GM19372 (cell line): ENCODE measurements at regions not wholly inside any gene's neighbourhood (a gene's known extent, or its start where the extent isn't known, plus 50 kb on each side); places are given as distances from the start of the nearest gene placed in this dataset.
A peak's percentile ranks its signal among the peaks of the same experiment; 100 is the strongest.

ENCODE experiments used
- ATAC-seq: cut with Tn5 transposase; IDR thresholded peaks from one replicate; pipeline ENCODE4 v1.9.1; 2021; ENCODE audit warnings: mild to moderate bottlenecking, low read depth, moderate library complexity; ENCODE audit not compliant: unreplicated experiment

DNA sequence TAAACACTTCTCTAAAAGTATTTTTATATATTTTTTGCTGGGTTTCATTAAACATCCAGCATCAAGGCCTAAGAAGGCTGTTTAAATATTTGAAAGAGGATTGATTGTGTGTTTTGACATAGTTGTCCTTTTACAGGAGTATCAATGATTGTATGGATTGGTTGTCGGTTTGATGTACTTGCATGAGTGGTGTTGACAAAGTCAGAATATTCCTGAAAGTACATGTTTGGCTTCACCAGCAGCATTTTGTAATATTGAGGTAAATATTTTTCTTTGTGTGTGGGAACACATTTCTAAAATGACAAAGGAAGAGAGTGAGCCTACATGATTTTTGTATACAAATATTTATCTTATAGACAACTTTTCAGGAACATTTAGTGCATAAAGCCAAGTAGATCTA lies 269.7 kb downstream of the PTBP2 start:
- ATAC-seq, result no peak

DNA sequence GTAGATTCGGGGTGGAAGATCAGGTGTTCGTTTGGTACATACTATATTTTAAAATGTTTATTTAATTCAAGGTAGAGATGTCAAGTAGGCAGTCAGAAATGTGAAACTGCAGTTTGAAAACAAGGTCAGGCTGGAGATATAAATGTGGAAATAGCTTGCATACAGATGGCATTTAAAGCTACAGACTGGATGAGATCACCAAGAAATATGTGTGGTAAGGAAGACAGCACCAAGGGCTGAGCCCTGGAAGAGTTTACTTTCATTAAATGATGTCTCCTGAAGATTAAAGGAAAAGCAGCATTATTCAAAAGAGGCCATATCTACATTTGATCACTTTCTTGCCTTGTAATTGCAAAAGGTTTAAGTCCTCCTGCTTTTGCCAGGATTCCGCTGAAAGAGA lies 271.3 kb downstream of the PTBP2 start:
- ATAC-seq, result no peak

DNA sequence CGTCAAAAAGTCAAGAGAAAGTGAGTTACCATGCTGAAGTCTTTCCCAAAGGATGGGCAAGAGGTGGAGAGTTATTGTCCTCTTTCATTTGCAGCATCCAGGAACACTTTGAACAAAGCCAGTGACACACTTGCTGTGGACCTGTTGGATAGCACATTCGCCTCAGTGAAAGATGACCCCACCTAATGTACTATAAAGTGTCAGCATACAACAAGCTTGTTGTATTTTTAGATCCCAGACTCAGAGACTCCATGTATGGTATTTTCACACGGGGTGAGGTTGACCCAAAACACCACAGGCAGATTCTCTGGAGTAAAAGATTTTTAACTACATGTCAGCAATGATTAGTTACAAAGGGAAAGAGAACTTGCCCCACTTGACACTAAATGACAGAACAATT lies 273.8 kb downstream of the PTBP2 start:
- no peak for ATAC-seq

DNA sequence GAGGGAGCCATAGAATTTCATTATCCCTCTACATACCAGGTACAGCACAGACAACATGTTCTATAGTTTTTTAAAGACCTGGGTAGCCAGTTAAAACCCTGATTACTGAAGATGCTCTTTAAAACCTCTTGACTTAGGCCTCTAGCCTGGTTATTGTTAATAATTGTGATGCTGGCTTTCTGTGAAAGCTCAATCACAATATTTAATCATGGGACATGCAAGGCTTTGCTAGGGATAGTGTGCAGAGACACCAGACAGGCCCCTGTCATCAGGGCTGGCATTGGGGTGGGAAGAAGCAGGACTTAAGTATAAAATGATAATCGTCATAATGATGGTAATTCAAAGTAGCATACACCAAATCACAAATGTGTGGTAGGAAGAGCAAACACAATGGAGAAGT lies 274.4 kb downstream of the PTBP2 start:
- ATAC-seq, result no peak

DNA sequence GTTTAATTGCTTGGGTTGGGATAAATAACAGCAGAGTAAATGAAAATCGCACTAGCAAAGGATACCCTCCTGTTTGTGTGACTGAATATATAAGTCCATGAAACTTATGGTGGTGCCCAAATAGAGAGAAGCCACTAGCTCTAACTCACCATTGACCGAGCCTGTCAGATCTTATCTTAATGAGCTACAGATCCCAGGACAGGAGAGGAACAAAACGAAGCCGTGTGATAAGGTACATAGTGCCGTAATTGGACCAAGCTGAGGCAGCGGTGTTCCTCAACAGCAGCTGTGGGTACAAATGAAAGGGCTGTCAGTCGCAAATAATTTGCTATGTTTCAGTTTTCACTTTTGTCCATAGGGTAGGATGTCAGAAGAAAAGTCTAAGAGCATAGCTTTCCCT lies 276.1 kb downstream of the PTBP2 start:
- no peak for ATAC-seq

DNA sequence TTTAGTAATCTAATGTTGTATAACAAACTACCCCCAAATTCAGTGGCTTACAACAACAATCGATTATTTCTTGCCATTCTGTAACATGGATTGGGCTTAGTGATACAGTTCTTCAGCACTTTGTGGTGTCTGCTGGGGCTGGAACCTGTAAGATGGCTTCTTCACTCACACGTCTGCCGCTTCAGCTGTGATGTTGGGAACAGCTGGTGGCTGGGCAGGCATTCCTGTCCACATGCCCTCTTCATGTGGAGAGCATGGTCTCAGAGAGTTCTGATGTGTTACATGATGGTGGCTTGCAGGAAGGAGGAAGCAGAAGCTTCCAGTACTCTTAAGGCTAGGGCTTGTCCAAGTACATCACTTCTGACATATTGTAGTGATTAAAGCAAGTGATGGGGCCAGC lies 276.9 kb downstream of the PTBP2 start:
- ATAC-seq, result no peak

DNA sequence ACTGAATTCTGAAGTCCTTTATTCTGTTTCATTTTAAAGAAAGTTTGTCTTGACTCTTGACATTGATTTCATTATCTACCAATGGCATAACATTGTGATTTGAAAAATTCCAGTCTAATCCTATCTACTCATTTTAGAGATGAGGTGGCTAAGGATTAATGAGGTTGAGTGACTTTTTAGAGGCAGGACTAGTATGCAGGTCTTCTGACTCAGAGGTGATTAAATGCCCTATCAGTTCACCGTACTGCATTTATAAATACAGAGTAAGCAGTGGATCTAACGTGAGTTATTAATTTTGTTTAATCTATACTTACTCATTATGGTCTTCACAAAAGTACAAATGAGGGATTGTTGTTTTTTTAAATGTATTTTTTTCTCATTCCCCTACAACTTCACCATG lies 277.6 kb downstream of the PTBP2 start:
- ATAC-seq, result no peak

DNA sequence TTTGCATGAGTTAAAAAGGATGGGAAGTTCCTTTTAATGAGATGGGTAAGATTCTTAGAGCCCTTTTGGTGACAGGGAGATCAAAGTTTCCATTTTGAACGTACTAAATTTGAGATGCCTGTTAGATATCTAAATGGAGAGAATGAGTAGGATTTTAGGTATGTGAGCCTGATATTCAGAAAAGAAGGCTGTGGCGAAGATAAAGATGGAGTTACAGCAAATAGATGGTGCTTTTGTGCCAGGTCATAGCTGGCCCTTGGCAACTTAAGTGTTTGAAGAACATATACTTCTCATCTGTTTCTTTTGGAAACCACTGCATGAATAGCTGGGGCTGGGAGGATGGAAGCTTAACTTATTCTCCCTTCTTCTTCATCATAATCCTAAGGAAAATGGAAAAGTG lies 282.5 kb downstream of the PTBP2 start:
- ATAC-seq, result no peak

DNA sequence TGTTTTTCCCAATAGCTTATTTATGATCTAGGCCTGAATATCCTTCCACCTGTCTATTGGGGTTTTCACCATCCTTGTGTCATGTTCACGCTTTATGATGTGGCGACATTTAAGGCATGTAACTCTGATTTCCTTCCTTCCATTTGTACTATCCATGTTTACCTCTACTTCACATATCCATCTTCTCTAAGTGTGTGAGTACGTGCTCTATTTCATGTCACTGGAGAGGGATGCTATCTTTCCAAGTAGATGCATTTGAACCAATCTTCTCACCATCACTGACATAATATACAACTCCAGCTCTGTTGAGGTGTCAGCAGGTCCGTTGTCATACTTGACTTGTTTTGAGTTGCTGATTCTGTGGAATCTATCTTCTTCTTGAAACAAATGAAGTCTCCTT lies 283.2 kb downstream of the PTBP2 start:
- ATAC-seq, result no peak

DNA sequence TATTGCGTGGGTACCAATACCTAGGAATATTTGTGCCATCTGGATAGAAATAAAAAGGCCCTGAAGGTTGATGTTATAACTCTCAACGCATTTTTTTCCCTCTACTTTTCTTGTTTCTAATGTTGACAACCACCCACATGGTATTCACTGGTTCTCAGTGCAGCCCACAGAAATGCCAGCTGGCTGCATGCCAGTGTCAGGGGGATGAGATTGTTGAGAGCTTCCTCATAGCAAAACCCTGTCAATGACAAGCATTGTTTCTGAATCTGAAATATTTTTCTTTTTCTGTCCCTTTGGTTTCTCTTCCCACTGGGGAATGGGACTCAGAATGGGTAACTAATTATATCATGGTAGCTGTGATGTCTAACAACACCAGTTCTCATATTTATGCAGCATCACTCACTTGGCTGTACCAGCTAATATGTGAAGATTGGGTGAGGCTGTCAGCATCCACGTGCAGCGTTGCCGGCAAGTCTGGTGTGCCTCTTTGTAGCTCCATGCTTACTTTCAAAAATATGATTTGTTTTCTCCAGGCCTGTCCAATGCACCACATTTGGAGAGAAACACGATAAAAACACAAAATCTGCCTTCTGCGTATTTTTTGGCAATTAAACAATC lies 284.6 kb downstream of the PTBP2 start:
- ATAC-seq, result no peak

DNA sequence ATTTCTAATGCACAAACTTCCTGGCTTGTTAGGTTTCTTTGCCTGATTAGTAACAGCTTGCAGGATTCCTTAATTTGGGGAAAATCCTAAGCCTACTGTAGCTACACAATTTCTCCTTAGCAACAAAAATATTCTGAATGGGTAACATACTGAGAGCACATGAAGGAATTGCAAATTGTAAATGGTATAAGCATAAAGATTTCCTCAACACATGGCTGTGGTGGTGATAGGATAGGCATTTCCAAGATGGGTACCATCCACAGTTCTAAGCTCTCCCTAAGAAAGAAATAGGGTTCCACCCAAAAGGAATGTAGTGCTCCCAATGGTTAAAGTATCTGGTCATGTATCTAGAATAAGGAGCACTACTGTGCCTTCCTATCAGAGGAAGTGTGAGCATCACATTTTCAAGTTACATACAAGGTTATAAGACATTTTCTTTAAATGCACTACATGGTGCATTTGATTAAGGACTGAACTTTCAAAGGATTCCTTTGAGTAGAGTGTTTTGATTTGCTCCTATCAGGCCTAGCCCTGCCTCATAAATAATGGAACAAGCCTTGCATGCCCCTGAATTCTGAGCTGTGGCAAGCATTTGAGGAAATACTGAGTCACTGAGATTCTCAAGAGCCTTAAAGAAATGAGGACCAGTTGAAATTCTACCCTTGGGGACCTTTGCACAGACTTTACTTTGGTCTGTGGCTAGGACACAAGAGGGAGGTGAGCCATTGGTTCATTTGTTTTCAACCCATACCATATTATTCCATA lies 286.4 kb downstream of the PTBP2 start:
- no peak for ATAC-seq

DNA sequence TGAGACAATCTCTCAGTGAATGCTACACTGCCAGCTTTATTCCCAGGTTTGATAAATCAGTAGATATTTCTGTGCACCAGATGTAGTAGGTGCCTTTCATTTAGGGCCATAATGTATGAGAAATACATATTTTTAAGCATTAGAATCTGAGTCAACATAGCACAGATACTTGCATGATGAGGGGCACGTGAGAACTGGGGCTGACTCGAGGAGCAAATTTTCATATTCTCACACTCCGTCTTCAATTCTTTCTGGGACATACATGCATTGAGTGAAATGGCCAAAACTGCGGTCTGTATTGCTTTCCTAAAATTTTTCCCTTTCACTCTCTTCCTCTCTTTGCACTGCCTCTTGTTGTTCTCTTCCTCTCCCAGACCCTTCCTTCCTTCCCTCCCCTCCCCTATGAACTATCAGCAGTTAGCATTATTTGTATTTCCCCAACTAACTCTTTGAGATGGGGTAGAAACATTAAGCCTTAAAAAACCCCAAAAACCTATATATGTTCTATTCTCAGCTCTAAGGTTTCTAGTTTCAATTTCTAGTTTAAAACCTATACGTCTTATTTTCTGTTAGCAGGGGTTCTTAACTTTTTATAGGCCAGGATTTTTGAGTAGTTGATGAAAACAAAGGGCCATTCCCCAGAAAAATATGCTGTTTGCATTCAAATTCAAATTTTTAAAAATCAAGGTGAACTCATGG lies 289.1 kb downstream of the PTBP2 start:
- peak; percentile 51 for ATAC-seq

DNA sequence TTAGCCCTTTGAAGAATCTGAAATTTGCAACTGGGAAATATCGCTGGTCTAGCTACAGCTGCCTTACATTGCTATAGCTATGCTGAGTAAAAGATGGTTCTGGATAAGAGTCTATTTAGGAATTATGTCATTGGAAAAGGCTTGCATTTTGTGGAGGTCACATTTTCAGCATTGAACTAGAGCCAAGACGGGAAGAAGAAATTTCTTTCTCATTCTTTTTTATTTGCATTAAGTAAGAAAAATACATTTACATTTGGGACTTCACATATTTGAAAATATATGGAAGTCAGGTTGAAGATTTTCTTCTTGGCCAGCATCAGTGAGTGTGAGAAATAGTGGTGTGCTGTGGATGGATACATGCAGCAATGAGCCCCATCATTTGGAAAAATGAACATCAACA lies 291.6 kb downstream of the PTBP2 start:
- no peak for ATAC-seq

DNA sequence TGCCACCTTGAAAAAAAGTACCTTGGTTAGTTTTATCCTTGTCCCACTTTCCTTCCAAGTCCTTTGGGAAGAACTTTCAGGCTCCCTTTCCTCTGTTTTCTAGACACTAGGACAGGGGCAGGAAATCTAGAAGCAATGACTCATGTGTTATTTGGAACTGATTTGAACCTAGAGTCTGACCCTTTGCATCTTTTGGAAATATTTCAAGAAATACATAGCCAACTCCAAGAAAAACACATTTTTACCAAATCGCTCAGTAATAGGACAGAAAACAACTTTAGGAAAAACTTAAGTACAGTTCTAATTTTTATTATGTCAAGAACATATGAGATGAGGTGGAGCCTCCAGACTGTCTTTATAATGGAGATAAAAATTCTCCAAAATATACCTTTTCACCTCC lies 292.4 kb downstream of the PTBP2 start:
- ATAC-seq, result no peak

DNA sequence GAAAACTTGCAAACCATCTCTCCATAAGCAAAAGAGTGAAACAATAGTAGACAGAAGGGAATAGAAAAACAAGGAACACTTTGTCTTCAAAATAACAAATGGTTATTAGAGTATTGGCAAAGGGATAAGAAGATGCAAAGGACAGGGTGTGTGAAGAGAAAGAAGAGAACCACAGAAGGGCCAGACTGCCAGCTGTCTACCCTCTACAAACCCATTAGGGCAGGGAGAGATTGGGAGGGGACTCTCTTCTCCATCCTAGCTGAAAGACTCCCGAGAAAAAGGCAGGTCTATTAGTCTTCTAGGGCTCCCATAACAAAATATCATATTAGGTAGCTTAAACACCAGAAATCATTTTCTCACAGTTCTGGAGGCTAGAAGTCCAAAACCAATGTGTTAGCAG lies 292.8 kb downstream of the PTBP2 start:
- no peak for ATAC-seq

DNA sequence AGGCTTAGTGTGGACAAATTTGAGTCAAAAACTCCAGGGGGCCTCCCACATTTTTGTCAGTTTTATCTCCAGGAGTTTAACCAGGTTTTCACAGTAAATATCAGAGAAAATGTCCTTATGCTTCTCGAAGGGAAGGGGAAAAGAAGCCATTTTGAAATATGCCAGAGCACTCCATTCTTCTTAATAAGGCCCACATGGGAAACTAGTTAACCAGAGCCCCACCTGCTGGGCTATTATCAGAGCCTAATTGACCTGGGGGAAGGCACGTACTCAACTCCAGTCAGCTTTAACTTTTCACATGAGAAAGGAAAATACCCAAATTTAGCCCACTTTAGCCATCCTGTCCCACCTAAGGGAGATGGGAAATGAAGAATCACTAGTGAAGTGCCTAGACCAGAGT lies 296.3 kb downstream of the PTBP2 start:
- no peak for ATAC-seq
